Natural killer cell (primary cell): ENCODE measurements at regions not wholly inside any gene's neighbourhood (a gene's known extent, or its start where the extent isn't known, plus 50 kb on each side); places are given as distances from the start of the nearest gene placed in this dataset.
A peak's percentile ranks its signal among the peaks of the same experiment; 100 is the strongest.

Source experiments
- ATAC-seq, 3 donors: fragments of 150-1000 bp in 2 of 3; fragments of 200-7000 bp in 1 of 3; cut with Tn5 transposase; 1 replicate in 1 of 3; 2 replicates in 2 of 3; pipeline ENCODE4 v1.10.0; 2021; ENCODE audit warnings: mild to moderate bottlenecking in 2 of 3, moderate library complexity in 2 of 3
- DNase-seq, 2 donors: peaks; one replicate each; pipeline versions ENCODE4 v3.0.0 to v3.0.0-alpha.2; 2013 to 2021; ENCODE audit warnings: mixed read lengths in 1 of 2
- H3K27ac ChIP-seq: one replicate; pipeline ENCODE4 v1.5.1; 2013; ENCODE audit warnings: mild to moderate bottlenecking, low read length
- H3K27me3 ChIP-seq: one replicate; pipeline ENCODE4 v1.6.1; 2013; ENCODE audit warnings: low read length; ENCODE audit not compliant: control insufficient read depth, insufficient read depth
- H3K36me3 ChIP-seq: one replicate; pipeline ENCODE4 v1.6.1; 2013; ENCODE audit warnings: low read length; ENCODE audit not compliant: control insufficient read depth, insufficient read depth
- H3K4me1 ChIP-seq: one replicate; pipeline ENCODE4 v1.6.1; 2013; ENCODE audit warnings: low read length; ENCODE audit not compliant: control insufficient read depth, insufficient read depth
- H3K4me3 ChIP-seq: one replicate; pipeline ENCODE4 v1.5.1; 2013; ENCODE audit warnings: low read length
- H3K9me3 ChIP-seq: one replicate; pipeline ENCODE4 v1.6.1; 2013; ENCODE audit warnings: low read length; ENCODE audit not compliant: control insufficient read depth, insufficient read depth
- H3K27ac Mint-ChIP-seq, 2 donors: one replicate each; pipeline ENCODE4 v1.8.0; 2022; ENCODE audit warnings: mild to moderate bottlenecking in 2 of 2, mixed read lengths in 2 of 2, moderate library complexity in 1 of 2
- H3K27me3 Mint-ChIP-seq, 2 donors: one replicate each; pipeline ENCODE4 v1.8.0; 2022; ENCODE audit warnings: low read depth in 2 of 2, mixed read lengths in 2 of 2
- H3K36me3 Mint-ChIP-seq: one replicate; pipeline ENCODE4 v1.8.0; 2022; ENCODE audit warnings: mixed read lengths
- H3K4me1 Mint-ChIP-seq, 2 donors: one replicate each; pipeline ENCODE4 v1.8.0; 2022; ENCODE audit warnings: mixed read lengths in 2 of 2
- H3K4me3 Mint-ChIP-seq: one replicate; pipeline ENCODE4 v1.8.0; 2022; ENCODE audit warnings: mild to moderate bottlenecking, moderate library complexity, mixed read lengths
- H3K9me3 Mint-ChIP-seq, 2 donors: one replicate each; pipeline ENCODE4 v1.8.0; 2022; ENCODE audit warnings: mixed read lengths in 2 of 2
- CTCF ChIP-seq: fragments of 200-600 bp; IDR thresholded peaks from one replicate; pipeline ENCODE4 v1.8.0; 2022; ENCODE audit warnings: antibody characterized with exemption
- WGBS: methylation state at CpG from one replicate; pipeline ENCODE4 v1.1.7; 2013; ENCODE audit warnings: missing lambda C conversion rate; ENCODE audit not compliant: insufficient coverage; 5-methylcytosine and 5-hydroxymethylcytosine counted together
- intact Hi-C: fragments of 100-400 bp; cut with micrococcal nuclease; formaldehyde crosslinking; loops from one replicate; pipeline ENCODE4 v1.14.2; 2022

GRCh38 chr1:239997160-239997514 lies 94.5 kb upstream of the FMN2 start:
- no peak overlapping the region for H3K27ac Mint-ChIP-seq
- peaks cover 37 to 55% of the 10 kb centered on the region in 2 donors for H3K27me3 Mint-ChIP-seq
- Histone ChIP-seq H3K4me3 (no peak overlapping the region), H3K4me1 (no peaks in the 10 kb centered on the region), H3K9me3 (no peaks in the 10 kb centered on the region), H3K27ac (no peak overlapping the region), H3K27me3 (peaks cover 20% of the 10 kb centered on the region), H3K36me3 (no peaks in the 10 kb centered on the region)
- peaks cover 5% of the 10 kb centered on the region in 2 donors for H3K4me1 Mint-ChIP-seq
- 74% methylated on average over 6 of the region's 6 CpGs for WGBS
- peak overlapping the region; percentile 21 for H3K4me3 Mint-ChIP-seq
- TF ChIP-seq CTCF: no peak
- no peak for DNase-seq
- peaks cover 9% of the 10 kb centered on the region for H3K36me3 Mint-ChIP-seq
- H3K9me3 Mint-ChIP-seq: no peaks in the 10 kb centered on the region
- no peak for ATAC-seq
- intact Hi-C loops: no loop called here

- no peak overlapping the region for H3K27ac Mint-ChIP-seq
- no peaks in the 10 kb centered on the region for H3K36me3 ChIP-seq
- no peaks in the 10 kb centered on the region for H3K9me3 Mint-ChIP-seq
- peaks cover 20% of the 10 kb centered on the region for H3K27me3 ChIP-seq
- no peak overlapping the region for H3K27ac ChIP-seq
- H3K4me3 ChIP-seq: no peak overlapping the region
- H3K27me3 Mint-ChIP-seq: peaks cover 34 to 50% of the 10 kb centered on the region in 2 donors
- TF ChIP-seq CTCF: no peak
- peak in 1 of 3 donors; percentile 61 for ATAC-seq
- no peak for DNase-seq
- H3K4me1 Mint-ChIP-seq: peaks cover 5% of the 10 kb centered on the region in 2 donors
- no peaks in the 10 kb centered on the region for H3K9me3 ChIP-seq
- H3K4me3 Mint-ChIP-seq: peak overlapping the region; percentile 65
- no peaks in the 10 kb centered on the region for H3K4me1 ChIP-seq
- 7% methylated on average over 104 of the region's 104 CpGs for WGBS
- H3K36me3 Mint-ChIP-seq: peaks cover 9% of the 10 kb centered on the region
- intact Hi-C loops: no loop called here
Observed at GRCh38 chr1:239997515-239998311, 94.0 kb upstream of the FMN2 start.

GRCh38 chr1:239998312-239998649 lies 93.4 kb upstream of the FMN2 start:
- no peak overlapping the region for H3K4me3 ChIP-seq
- no peak for TF ChIP-seq CTCF
- H3K27me3 Mint-ChIP-seq: peaks cover 34 to 50% of the 10 kb centered on the region in 2 donors
- H3K4me1 ChIP-seq: no peaks in the 10 kb centered on the region
- intact Hi-C loops: no loop called here
- H3K4me1 Mint-ChIP-seq: peaks cover 5% of the 10 kb centered on the region in 2 donors
- H3K27ac Mint-ChIP-seq: no peak overlapping the region
- H3K9me3 ChIP-seq: no peaks in the 10 kb centered on the region
- H3K36me3 Mint-ChIP-seq: peaks cover 9% of the 10 kb centered on the region
- no peak overlapping the region for H3K27ac ChIP-seq
- DNase-seq (no peak), ATAC-seq (no peak)
- peaks cover 20% of the 10 kb centered on the region for H3K27me3 ChIP-seq
- 44% methylated on average over 3 of the region's 3 CpGs for WGBS
- no peaks in the 10 kb centered on the region for H3K9me3 Mint-ChIP-seq
- peak overlapping the region; percentile 65 for H3K4me3 Mint-ChIP-seq
- H3K36me3 ChIP-seq: no peaks in the 10 kb centered on the region

- H3K27me3 Mint-ChIP-seq: peaks cover 30 to 46% of the 10 kb centered on the region in 2 donors
- DNase-seq (no peak), ATAC-seq (no peak)
- H3K4me3 Mint-ChIP-seq: no peak overlapping the region
- no peak overlapping the region for H3K27ac Mint-ChIP-seq
- H3K36me3 Mint-ChIP-seq: peaks cover 9% of the 10 kb centered on the region
- Histone ChIP-seq H3K27ac (no peak overlapping the region), H3K36me3 (no peaks in the 10 kb centered on the region), H3K4me1 (no peaks in the 10 kb centered on the region), H3K9me3 (no peaks in the 10 kb centered on the region), H3K27me3 (peaks cover 20% of the 10 kb centered on the region), H3K4me3 (no peak overlapping the region)
- intact Hi-C loops: no loop called here
- WGBS: 83% methylated on average over 1 of the region's 2 CpGs
- H3K9me3 Mint-ChIP-seq: no peaks in the 10 kb centered on the region
- TF ChIP-seq CTCF: no peak
- H3K4me1 Mint-ChIP-seq: peaks cover 5% of the 10 kb centered on the region in 2 donors
Observed at GRCh38 chr1:239999170-239999569, 92.5 kb upstream of the FMN2 start.
